CD14-positive monocyte (primary cell): ENCODE measurements at regions not wholly inside any gene's neighbourhood (a gene's known extent, or its start where the extent isn't known, plus 50 kb on each side); places are given as distances from the start of the nearest gene placed in this dataset.

Experiments
- DNase-seq, 3 donors: peaks; one replicate each; pipeline ENCODE4 v3.0.0-alpha.2; 2011 to 2022
- H2AFZ ChIP-seq: 2 replicates; pipeline ENCODE4 v1.6.0; 2012; ENCODE audit warnings: mild to moderate bottlenecking, low read depth, low read length, inconsistent platforms; ENCODE audit not compliant: insufficient read depth, poor library complexity, severe bottlenecking
- H3K27ac ChIP-seq, 2 donors: 1 replicate in 1 of 2; 2 replicates in 1 of 2; pipeline ENCODE4 v1.5.1; 2012 to 2013; ENCODE audit warnings: low read length in 2 of 2, control low read depth in 1 of 2, inconsistent platforms in 1 of 2, low read depth in 1 of 2, mild to moderate bottlenecking in 1 of 2
- H3K27me3 ChIP-seq, 2 donors: one replicate each; pipeline versions ENCODE4 v1.6.0 to v1.6.1; 2011 to 2013; ENCODE audit warnings: low read length in 2 of 2; ENCODE audit not compliant: control insufficient read depth in 2 of 2, insufficient read depth in 2 of 2
- H3K36me3 ChIP-seq, 2 donors: replicated peaks in 1 of 2; 1 replicate in 1 of 2; 2 replicates in 1 of 2; pipeline versions ENCODE4 v1.5.1 to v1.6.1; 2012 to 2013; ENCODE audit warnings: low read length in 2 of 2, control low read depth in 1 of 2, inconsistent platforms in 1 of 2, mild to moderate bottlenecking in 1 of 2; ENCODE audit not compliant: insufficient read depth in 2 of 2, control insufficient read depth in 1 of 2
- H3K4me1 ChIP-seq, 2 donors: 1 replicate in 1 of 2; 2 replicates in 1 of 2; pipeline versions ENCODE4 v1.5.1 to v1.6.1; 2012 to 2013; ENCODE audit warnings: low read length in 2 of 2, control low read depth in 1 of 2, inconsistent platforms in 1 of 2, mild to moderate bottlenecking in 1 of 2, moderate library complexity in 1 of 2; ENCODE audit not compliant: insufficient read depth in 2 of 2, control insufficient read depth in 1 of 2
- H3K4me2 ChIP-seq: replicated peaks from 2 replicates; pipeline ENCODE3; 2012; ENCODE audit warnings: low read length, moderate library complexity, mild to moderate bottlenecking; ENCODE audit not compliant: poor library complexity, severe bottlenecking; ENCODE audit errors: extremely low read depth
- H3K4me3 ChIP-seq, 3 experiments: fragments of 200-600 bp in 1 of 3; sonication (generic) in 1 of 3; replicated peaks in 1 of 3; 1 replicate in 2 of 3; 2 replicates in 1 of 3; pipeline ENCODE4 v1.5.1; 2011 to 2013; ENCODE audit warnings: low read length in 3 of 3, mild to moderate bottlenecking in 3 of 3, control low read depth in 2 of 3, low read depth in 2 of 3, inconsistent platforms in 1 of 3, moderate library complexity in 1 of 3
- H3K79me2 ChIP-seq: 2 replicates; pipeline ENCODE4 v1.6.0; 2012; ENCODE audit warnings: mild to moderate bottlenecking, control low read depth, inconsistent platforms, low read length, moderate library complexity; ENCODE audit not compliant: insufficient read depth
- H3K9ac ChIP-seq: 2 replicates; pipeline ENCODE4 v1.6.0; 2017; ENCODE audit warnings: low read length, mild to moderate bottlenecking; ENCODE audit not compliant: insufficient read depth, poor library complexity, severe bottlenecking
- H3K9me3 ChIP-seq, 2 donors: replicated peaks in 1 of 2; 1 replicate in 1 of 2; 2 replicates in 1 of 2; pipeline versions ENCODE4 v1.5.1 to v1.6.1; 2012 to 2013; ENCODE audit warnings: low read length in 2 of 2, control low read depth in 1 of 2; ENCODE audit not compliant: control insufficient read depth in 1 of 2, insufficient read depth in 1 of 2
- H4K20me1 ChIP-seq: 2 replicates; pipeline ENCODE4 v1.6.0; 2012; ENCODE audit warnings: mild to moderate bottlenecking, low read length, control low read depth, moderate library complexity; ENCODE audit not compliant: insufficient read depth
- H3K27ac Mint-ChIP-seq, 7 donors: one replicate each; pipeline ENCODE4 v1.8.0; 2020; ENCODE audit warnings: mild to moderate bottlenecking in 7 of 7, mixed read lengths in 7 of 7, moderate library complexity in 6 of 7, inconsistent platforms in 2 of 7
- H3K27me3 Mint-ChIP-seq, 3 donors: one replicate each; pipeline ENCODE4 v1.8.0; 2021 to 2022; ENCODE audit warnings: low read depth in 3 of 3, mild to moderate bottlenecking in 3 of 3, mixed read lengths in 3 of 3, moderate library complexity in 3 of 3, inconsistent platforms in 1 of 3
- H3K36me3 Mint-ChIP-seq, 2 donors: one replicate each; pipeline ENCODE4 v1.8.0; 2020; ENCODE audit warnings: mixed read lengths in 2 of 2, inconsistent platforms in 1 of 2, mild to moderate bottlenecking in 1 of 2
- H3K4me1 Mint-ChIP-seq: one replicate; pipeline ENCODE4 v1.8.0; 2020; ENCODE audit warnings: mild to moderate bottlenecking, mixed read lengths
- H3K4me3 Mint-ChIP-seq, 2 donors: one replicate each; pipeline ENCODE4 v1.8.0; 2020; ENCODE audit warnings: mild to moderate bottlenecking in 2 of 2, mixed read lengths in 2 of 2, moderate library complexity in 1 of 2
- H3K9me3 Mint-ChIP-seq, 7 donors: one replicate each; pipeline ENCODE4 v1.8.0; 2020 to 2022; ENCODE audit warnings: mixed read lengths in 7 of 7, mild to moderate bottlenecking in 6 of 7, moderate library complexity in 6 of 7, inconsistent platforms in 2 of 7
- WGBS: methylation state at CpG from one replicate; pipeline ENCODE4 v1.1.5; 2013; ENCODE audit warnings: missing lambda C conversion rate; ENCODE audit not compliant: insufficient coverage; 5-methylcytosine and 5-hydroxymethylcytosine counted together
- intact Hi-C, 2 donors: fragments of 100-400 bp; cut with micrococcal nuclease; formaldehyde crosslinking; loops; one replicate each; pipeline versions ENCODE4 v1.15.0 to v1.15.1; 2023
- TF ChIP-seq, protein P1 (sequence below): fragments of 200-600 bp; IDR thresholded peaks from one replicate; pipeline ENCODE4 v1.8.0; 2022; ENCODE audit warnings: antibody characterized with exemption, mild to moderate bottlenecking

DNA sequence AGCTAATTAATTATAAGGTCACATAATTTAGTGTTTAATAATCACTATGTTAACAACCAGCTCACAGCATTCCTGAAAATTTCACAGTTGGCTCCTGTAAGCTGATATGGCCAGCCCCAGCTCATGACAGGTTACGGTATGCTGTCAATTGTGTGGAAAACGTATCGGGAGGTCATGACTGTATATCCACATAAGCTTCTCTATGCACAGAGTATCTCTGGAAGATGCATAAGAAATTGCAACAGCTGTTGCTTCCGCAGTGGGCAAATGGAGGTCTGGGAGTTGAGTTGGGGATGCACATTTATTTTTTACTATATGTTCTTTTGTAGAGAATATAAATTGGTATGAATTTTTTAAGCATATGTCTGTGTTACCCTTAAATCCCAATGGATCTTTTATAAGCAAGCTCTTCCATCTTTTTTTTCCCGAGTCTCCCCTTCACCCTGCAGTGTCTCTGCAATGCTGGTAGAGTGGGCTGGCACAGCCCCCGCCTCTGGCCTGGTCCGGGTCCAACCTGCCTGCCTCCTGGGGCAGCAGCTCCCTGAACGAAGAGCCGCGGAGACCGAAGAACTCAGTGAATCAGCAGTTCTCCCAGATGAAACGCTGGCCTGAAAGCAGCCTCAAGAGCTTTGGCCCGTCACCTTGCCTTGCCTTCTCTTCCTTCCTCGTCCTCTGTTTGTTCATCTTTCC, 139.9 kb upstream of the CDYL start:
- no peak for DNase-seq
- Histone ChIP-seq H3K4me3 (no peak overlapping the region), H3K4me2 (no peak overlapping the region), H3K27me3 (no peaks in the 10 kb centered on the region), H4K20me1 (no peaks in the 10 kb centered on the region), H3K4me1 (no peaks in the 10 kb centered on the region), H3K9me3 (peaks cover 5 to 17% of the 10 kb centered on the region in 2 donors), H3K79me2 (no peaks in the 10 kb centered on the region), H3K9ac (no peak overlapping the region), H3K36me3 (no peaks in the 10 kb centered on the region), H2AFZ (no peak overlapping the region), H3K27ac (no peak overlapping the region)
- no peak overlapping the region for H3K4me3 Mint-ChIP-seq
- peaks cover 12 to 28% (median 19%) of the 10 kb centered on the region in 7 donors for H3K9me3 Mint-ChIP-seq
- no peaks in the 10 kb centered on the region for H3K4me1 Mint-ChIP-seq
- no peak overlapping the region for H3K27ac Mint-ChIP-seq
- TF ChIP-seq, protein P1, sequence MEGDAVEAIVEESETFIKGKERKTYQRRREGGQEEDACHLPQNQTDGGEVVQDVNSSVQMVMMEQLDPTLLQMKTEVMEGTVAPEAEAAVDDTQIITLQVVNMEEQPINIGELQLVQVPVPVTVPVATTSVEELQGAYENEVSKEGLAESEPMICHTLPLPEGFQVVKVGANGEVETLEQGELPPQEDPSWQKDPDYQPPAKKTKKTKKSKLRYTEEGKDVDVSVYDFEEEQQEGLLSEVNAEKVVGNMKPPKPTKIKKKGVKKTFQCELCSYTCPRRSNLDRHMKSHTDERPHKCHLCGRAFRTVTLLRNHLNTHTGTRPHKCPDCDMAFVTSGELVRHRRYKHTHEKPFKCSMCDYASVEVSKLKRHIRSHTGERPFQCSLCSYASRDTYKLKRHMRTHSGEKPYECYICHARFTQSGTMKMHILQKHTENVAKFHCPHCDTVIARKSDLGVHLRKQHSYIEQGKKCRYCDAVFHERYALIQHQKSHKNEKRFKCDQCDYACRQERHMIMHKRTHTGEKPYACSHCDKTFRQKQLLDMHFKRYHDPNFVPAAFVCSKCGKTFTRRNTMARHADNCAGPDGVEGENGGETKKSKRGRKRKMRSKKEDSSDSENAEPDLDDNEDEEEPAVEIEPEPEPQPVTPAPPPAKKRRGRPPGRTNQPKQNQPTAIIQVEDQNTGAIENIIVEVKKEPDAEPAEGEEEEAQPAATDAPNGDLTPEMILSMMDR: no peak
- intact Hi-C loops: no loop called here
- 90% methylated on average over 10 of the region's 14 CpGs for WGBS
- H3K27me3 Mint-ChIP-seq: peaks cover 0 to 2% (median 0%) of the 10 kb centered on the region in 3 donors
- no peaks in the 10 kb centered on the region for H3K36me3 Mint-ChIP-seq

DNA sequence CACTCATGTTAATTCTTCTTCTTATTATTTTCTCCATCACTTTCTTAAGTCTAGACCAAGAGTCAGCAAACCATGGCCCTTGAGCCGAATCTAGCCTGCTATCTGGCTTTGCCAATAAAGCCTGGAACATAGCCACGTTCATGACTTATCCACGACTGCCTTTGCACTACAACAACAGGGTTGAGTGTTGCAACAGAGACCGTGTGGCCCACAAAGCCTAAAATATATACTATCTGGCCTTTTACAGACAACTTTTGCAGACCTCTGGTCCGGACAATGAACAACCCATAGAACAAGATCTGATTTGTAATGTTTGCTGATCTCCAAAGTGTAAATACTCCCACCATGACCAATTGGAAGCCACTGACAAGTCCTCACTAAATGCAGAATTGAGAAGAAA, 140.5 kb upstream of the CDYL start:
- no peak overlapping the region for H2AFZ ChIP-seq
- no peaks in the 10 kb centered on the region for H3K36me3 ChIP-seq
- H3K9me3 ChIP-seq: peaks cover 7 to 20% of the 10 kb centered on the region in 2 donors
- TF ChIP-seq, protein P1: no peak
- no peaks in the 10 kb centered on the region for H3K79me2 ChIP-seq
- Mint-ChIP-seq H3K4me1 (no peaks in the 10 kb centered on the region), H3K36me3 (no peaks in the 10 kb centered on the region), H3K27ac (no peak overlapping the region), H3K9me3 (peaks cover 13 to 35% (median 21%) of the 10 kb centered on the region in 7 donors), H3K4me3 (no peak overlapping the region), H3K27me3 (peaks cover 0 to 2% (median 0%) of the 10 kb centered on the region in 3 donors)
- WGBS: 89% methylated on average over 5 of the region's 5 CpGs
- no peak for DNase-seq
- H3K27me3 ChIP-seq: no peaks in the 10 kb centered on the region
- H3K4me1 ChIP-seq: no peaks in the 10 kb centered on the region
- intact Hi-C loops: no loop called here
- H3K9ac ChIP-seq: no peak overlapping the region
- no peaks in the 10 kb centered on the region for H4K20me1 ChIP-seq
- no peak overlapping the region for H3K4me2 ChIP-seq
- no peak overlapping the region for H3K27ac ChIP-seq
- no peak overlapping the region for H3K4me3 ChIP-seq
